GM21447 (cell line): ENCODE measurements at regions not wholly inside any gene's neighbourhood (a gene's known extent, or its start where the extent isn't known, plus 50 kb on each side); places are given as distances from the start of the nearest gene placed in this dataset.
A peak's percentile ranks its signal among the peaks of the same experiment; 100 is the strongest.

Source experiments
- ATAC-seq: cut with Tn5 transposase; IDR thresholded peaks from one replicate; pipeline ENCODE4 v1.9.1; 2021; ENCODE audit not compliant: unreplicated experiment

DNA sequence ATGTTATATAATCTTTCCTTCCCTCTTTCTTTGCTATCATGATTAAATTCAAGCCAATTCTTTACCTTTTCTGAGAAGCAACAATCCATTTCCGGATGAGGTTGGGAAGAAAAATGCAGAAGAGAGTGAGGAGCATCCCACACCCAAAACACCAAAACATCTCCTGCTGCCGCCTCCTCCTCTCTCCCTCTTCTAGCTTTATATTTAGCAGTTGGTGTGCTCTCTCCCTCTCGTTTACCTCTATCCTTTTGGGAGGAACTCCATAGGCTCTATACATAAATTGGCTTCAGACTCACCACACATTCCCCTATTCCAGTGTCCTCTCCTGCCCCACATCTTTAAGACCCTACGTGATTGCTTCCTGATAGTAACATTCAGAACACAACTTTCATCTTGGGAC lies 332.2 kb upstream of the PLXNA2 start:
- no peak for ATAC-seq

GRCh38 chr1:208577381-208577905 lies 333.3 kb upstream of the PLXNA2 start:
- no peak for ATAC-seq

DNA sequence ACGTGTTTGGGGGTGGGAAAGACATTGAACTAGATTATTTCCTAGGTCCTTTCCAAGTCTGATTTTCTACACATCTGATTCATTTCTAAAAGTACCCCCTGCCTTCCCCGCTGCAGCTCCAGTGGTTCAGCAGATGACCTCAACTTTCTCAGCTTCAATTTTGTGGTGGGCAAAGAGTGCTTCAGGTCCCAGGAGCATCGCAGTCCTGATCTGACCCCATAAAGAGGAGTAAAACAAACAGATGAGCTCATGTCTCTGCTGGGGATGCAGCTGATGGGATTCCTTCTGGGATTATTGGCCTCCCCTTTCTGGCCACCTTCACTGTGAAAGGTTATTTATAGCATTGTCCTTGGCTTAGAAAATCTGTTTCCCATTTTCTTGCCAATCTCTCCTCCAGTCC lies 337.0 kb upstream of the PLXNA2 start:
- no peak for ATAC-seq

DNA sequence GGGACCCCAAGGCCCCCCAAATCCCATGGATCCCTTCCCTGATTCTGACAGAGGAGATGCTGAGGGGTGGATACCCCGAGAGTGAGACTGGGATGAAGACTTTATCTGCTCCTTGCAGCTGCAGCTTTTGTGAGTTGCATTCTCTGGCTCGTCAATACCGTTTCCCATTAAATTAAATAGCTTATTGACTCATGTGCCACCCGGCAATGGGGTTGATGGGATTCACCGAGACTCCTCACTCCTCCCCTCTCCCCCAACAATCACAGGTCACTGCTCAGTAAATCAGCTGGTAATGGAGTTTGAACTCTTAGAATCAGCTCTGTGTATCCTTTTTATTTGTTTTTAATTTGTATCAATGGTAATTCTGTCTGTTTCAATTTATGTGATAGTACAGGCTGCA lies 337.5 kb upstream of the PLXNA2 start:
- no peak for ATAC-seq

- ATAC-seq, result no peak
Measured at GRCh38 chr1:208584167-208584755, 340.1 kb upstream of the PLXNA2 start.

DNA sequence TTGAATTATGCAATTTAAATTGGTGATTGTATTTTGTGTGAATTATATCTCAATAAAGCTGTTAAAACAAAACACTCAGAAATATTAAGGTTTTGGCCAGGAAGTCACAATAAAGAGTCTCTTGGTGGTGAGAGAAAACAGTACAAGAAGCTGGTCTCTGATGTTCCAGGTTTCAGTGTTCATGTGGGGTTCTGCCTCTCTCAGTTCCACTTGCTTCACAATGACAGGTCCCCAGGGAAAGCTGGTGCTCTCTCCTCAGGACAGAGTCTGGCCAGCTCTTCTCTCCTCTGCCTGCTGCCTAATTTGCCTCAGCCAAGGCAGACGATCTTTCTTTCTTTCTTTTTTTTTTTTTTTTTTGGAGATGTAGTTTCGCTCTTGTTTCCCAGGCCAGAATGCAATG lies 342.9 kb upstream of the PLXNA2 start:
- ATAC-seq, result peak; percentile 99

- no peak for ATAC-seq
Measured at GRCh38 chr1:208593306-208594006, 349.3 kb upstream of the PLXNA2 start.

DNA sequence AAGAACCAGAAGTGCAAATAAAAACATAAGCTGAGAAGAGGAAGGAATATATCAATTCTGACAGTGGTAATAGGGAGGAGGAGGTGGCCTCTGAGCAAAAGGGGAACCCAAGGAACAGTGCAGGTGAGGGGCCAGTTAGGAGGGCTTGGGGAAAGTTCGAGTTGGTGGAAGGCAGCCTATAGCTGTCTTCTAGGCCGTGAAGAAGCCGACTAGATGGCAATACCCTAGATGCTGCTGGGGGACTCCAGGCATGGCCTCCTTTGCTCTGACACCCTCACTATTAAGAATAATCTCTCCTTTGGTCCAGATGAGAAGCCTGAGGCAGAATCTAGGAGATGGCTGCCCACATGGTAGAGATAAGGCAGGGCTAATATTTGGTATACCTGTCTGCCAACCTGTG lies 351.1 kb upstream of the PLXNA2 start:
- no peak for ATAC-seq

DNA sequence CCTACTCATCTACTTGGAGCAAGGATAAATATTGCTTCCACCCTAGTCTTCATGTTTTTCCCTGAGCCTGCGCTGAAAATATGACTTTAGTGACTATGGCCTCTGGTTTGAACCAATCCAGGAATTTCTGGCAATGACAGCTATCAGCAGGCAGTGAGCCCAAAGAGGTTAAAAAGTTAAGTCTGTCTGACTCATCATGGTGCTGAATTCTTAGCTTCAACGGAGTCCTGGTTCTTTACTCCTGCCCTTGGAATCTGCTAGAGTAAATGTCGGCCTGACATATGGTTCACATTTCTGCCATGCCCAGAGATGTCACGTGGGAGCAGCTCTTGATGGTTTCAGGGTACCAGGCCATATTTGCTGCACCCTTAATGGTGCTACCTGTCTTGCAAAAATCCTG lies 351.6 kb upstream of the PLXNA2 start:
- no peak for ATAC-seq

- no peak for ATAC-seq
Measured at GRCh38 chr1:208597571-208597970, 353.4 kb upstream of the PLXNA2 start.

DNA sequence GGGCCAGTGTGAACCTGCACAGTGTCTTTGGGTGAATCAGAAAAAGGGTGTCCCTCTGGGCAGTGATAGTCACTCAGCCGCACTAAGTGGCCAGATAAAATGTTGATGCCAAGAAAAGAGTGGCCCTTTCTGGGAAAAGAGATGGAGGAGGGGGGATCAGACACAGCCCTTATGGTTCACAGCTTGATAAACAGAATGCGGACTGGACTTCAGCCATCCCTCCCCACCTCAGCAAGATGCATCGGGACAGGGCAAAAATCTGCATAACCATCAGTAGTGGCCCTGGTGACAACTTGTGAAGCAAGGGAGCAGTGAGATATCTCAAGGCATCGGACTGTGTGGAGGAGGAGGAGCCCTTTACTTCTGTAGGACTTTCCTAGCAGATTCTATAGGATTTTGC lies 353.8 kb upstream of the PLXNA2 start:
- no peak for ATAC-seq

DNA sequence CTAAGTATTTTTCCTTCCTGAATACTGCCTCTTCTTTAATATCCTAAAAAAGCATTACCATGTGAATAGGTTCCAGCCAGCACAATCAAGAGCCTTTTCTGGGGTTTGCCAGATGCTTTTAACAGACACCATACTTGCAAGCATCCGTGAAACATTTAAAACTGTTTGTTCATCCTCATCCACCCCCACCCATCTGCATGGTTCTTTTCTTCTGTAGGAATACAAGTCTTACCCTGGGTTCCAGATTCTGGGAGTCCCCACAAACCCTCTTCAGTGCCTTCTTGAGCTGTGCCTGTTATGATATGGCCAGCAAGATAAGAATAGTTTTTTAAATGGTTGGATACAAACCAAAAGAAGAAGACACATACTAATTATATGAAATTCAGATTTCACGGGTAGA lies 354.9 kb upstream of the PLXNA2 start:
- ATAC-seq, result no peak

DNA sequence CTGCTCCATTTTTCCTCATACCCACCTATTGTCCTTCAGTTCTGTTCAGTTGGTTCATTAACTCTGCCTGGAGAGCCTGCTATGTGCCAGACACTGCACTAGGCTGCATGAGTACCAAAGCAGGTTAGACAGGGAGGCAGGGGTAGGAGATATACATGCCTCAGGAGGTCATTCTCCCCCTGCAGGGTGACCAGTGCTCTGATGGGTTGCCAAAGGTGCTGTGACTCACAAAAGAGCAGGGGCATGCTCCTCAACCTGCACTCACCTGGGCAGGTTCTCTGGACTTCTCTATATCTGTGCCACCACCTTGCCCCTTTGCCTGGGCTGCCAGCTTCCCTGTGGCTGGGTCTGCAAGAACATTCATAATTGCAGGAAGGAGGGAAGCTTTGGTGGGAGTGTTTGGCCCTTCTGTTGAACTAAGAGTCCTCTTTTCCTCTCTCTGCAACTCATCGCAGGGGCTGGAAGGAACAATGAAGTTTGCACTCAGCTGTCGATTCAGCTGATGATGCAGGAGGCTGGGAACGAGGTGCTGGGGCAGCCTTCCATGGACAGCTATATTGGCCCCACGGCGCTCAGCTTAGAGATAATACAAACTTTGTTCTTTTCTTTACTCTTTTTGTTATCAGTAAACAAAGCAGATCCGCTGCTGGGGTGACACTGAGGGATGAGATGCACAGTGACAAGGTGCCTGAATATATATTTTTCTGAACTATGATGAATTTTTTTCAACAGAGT lies 356.4 kb upstream of the PLXNA2 start:
- ATAC-seq, result no peak

DNA sequence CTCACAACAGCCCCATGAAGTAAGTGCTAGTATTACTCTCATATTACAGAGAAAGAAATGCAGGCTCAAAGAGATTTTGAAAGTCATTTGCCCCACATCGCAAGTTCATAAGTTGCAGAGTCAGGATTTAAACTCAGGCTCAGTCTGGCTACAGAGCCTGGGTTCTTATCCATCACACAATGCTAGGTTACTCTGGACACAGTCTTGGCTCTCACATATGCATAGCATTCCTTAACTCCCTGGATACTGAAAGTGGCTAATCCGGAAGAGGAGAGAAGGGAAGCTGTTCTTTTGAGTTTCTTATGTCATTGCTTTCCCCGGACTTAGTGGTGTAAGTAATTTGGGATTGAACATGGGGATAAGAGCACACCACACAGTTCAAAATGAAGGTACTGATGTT lies 357.4 kb upstream of the PLXNA2 start:
- ATAC-seq, result no peak

DNA sequence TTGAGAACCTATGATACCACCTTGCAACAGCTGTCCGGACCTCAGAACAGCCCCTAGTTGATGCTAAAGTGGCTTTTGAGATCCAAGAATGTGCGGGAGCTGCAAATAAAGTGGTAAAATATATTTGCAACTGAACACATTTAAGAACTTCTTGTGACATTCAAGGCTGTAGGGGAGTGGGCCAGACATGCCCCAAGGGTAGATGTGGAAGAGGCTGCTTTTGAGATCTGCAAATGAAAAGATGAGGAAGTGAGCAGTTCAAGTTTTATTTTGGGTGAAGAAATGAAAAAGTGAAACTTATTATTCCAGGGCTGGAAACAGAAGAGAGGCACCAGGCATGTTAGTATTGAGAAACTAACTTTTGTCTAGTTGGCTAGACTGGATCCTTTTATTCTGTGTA lies 359.5 kb upstream of the PLXNA2 start:
- ATAC-seq, result no peak

DNA sequence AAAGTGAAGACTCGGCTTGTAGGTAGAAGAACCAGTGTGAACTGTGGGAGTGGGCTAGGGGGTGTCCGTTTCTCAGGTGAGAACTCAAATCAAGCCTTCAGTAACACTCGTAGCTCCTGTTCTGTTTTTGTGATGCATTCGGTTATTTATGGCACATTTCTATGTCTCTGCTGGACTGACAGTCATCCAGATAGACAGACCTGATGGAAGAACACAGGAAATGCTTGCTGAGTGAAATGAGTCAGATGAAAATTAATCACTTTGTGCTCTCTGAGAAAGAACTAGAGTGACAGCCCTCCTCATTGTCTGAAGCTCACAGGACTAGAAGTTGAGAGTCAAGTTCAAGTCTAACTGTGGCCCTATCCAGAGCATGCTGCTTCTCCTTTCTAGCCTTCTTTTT lies 360.1 kb upstream of the PLXNA2 start:
- peak; percentile 98 for ATAC-seq

GRCh38 chr1:208606959-208607358 lies 362.8 kb upstream of the PLXNA2 start:
- ATAC-seq, result no peak

- ATAC-seq, result no peak
Measured at GRCh38 chr1:208607616-208608015, 363.4 kb upstream of the PLXNA2 start.

DNA sequence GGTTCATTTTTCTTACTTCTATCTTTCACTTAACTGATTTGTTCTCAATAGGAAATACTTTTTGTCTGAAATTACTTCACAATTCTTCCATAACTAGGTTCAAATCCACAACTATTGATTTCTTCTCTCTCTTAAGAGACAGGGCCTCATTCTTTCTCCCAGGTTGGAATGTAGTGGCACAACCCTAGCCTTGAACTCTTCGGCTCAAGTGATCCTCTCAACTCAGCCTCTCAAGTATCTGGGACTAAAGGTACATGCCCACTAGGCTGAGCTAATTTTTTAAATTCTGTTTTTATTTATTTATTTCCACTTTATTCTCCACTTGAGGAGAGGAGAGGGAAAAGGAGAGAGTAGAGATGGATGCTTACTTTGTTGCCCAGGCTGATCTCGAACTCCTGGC lies 370.4 kb upstream of the PLXNA2 start:
- ATAC-seq, result no peak

- ATAC-seq, result no peak
Measured at GRCh38 chr1:208615371-208615770, 371.2 kb upstream of the PLXNA2 start.

GRCh38 chr1:208616776-208617175 lies 372.6 kb upstream of the PLXNA2 start:
- ATAC-seq, result no peak
